Memory B cell (primary cell): ENCODE measurements at regions not wholly inside any gene's neighbourhood (a gene's known extent, or its start where the extent isn't known, plus 50 kb on each side); places are given as distances from the start of the nearest gene placed in this dataset.

Experiments
- ATAC-seq: fragments of 150-1000 bp; cut with Tn5 transposase; 2 replicates; pipeline ENCODE4 v1.10.0; 2021; ENCODE audit warnings: low read depth, mild to moderate bottlenecking, moderate library complexity
- DNase-seq, 2 donors: peaks; one replicate each; pipeline ENCODE4 v3.0.0; 2022; ENCODE audit warnings: low spot score in 2 of 2
- H3K27ac Mint-ChIP-seq: one replicate; pipeline ENCODE4 v1.8.0; 2022; ENCODE audit warnings: mild to moderate bottlenecking, moderate library complexity, mixed read lengths
- H3K27me3 Mint-ChIP-seq: one replicate; pipeline ENCODE4 v1.8.0; 2022; ENCODE audit warnings: mixed read lengths
- H3K36me3 Mint-ChIP-seq: one replicate; pipeline ENCODE4 v1.8.0; 2022; ENCODE audit warnings: mild to moderate bottlenecking, mixed read lengths
- H3K4me1 Mint-ChIP-seq: one replicate; pipeline ENCODE4 v1.8.0; 2022; ENCODE audit warnings: mixed read lengths
- H3K4me3 Mint-ChIP-seq: one replicate; pipeline ENCODE4 v1.8.0; 2022; ENCODE audit warnings: mild to moderate bottlenecking, moderate library complexity, mixed read lengths
- H3K9me3 Mint-ChIP-seq: one replicate; pipeline ENCODE4 v1.8.0; 2022; ENCODE audit warnings: mixed read lengths

DNA sequence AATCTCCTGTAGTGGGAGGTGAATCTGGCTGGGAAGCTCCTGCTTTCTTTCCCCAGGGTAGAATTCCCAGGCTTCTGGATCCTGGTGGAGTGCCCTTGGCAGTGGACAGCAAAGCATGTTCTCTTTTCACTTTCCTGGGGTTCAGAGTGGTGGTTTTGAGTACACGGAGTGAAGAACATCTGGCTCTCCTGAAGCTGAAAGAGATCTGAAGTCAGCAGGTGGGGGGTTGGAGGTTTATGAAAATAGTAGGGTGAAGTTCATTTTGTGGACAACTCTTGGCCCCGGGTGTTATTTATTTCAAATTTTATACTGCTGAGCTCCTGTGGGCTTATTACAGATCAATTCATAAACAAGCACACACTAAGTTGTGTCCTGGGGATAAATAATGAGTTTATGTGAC is 497.3 kb downstream of the KLF5 start:
- Mint-ChIP-seq H3K27ac (no peak overlapping the region), H3K27me3 (no peaks in the 10 kb centered on the region), H3K4me1 (no peaks in the 10 kb centered on the region), H3K4me3 (no peak overlapping the region), H3K36me3 (no peaks in the 10 kb centered on the region), H3K9me3 (no peaks in the 10 kb centered on the region)
- ATAC-seq (no peak), DNase-seq (no peak)

DNA sequence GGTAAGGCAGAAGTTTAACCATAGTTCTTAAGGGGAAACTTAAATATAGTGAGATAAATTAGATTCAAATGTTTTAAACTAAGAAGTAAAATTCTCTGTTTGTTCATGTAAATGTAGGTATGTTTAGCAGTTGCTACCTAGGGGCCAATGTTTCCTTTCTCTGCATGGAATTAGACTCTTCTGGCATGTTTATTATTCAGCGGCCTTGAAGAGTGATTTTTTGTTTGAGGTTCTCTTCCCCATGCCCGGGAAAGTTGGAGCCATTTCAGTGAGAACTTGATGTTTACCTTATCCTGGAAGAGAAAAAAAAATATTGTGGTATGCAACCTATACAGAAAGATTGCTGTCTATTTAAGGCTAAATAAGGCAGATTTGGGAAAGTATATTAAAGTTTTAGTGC is 492.9 kb downstream of the KLF5 start:
- Mint-ChIP-seq H3K9me3 (no peaks in the 10 kb centered on the region), H3K36me3 (no peaks in the 10 kb centered on the region), H3K4me3 (no peak overlapping the region), H3K27me3 (peaks cover 3% of the 10 kb centered on the region), H3K4me1 (no peaks in the 10 kb centered on the region), H3K27ac (no peak overlapping the region)
- no peak for DNase-seq
- no peak for ATAC-seq

DNA sequence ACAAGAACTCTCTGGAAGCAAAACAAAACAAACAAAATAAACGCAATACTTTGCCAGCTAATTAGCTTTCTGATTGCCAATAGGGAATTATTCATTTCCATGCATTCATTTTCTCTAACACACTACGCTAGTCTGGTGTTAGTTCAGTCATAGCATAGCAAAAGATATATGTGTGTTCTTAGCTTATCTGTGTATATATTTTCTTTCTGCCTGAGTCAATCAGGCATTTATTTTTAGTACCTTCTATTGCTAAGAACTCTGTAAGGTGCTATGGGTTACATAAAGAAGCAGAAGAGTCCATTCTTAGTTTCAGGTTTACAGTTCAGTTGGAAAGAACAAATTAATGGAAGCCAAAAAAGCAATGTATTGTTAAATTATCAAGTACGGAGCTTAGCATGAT is 490.9 kb downstream of the KLF5 start:
- no peak for DNase-seq
- H3K4me3 Mint-ChIP-seq = no peak overlapping the region
- no peaks in the 10 kb centered on the region for H3K36me3 Mint-ChIP-seq
- no peak overlapping the region for H3K27ac Mint-ChIP-seq
- peaks cover 5% of the 10 kb centered on the region for H3K27me3 Mint-ChIP-seq
- H3K9me3 Mint-ChIP-seq = no peaks in the 10 kb centered on the region
- no peak for ATAC-seq
- H3K4me1 Mint-ChIP-seq = no peaks in the 10 kb centered on the region

DNA sequence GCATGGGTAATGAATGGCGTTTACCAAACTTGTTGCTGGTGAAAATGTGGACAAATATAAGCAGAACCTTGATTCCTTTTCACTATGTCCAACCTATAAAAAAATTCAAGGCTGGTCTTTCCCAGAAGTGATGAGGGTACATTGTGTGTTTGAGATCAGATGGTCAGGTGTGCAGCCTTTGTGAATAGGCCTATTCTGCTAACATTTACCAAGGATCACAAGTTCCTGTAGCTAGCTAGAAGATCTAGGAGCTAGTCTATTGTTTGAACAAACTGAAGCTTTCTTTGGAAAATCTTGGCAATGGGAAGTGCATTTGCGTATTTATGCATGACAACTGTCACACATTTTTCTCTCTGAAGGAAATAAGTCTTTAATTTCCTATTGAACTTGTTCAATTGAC is 489.6 kb downstream of the KLF5 start:
- Mint-ChIP-seq H3K4me3 (no peak overlapping the region), H3K27me3 (peaks cover 5% of the 10 kb centered on the region), H3K27ac (no peak overlapping the region), H3K4me1 (no peaks in the 10 kb centered on the region), H3K36me3 (no peaks in the 10 kb centered on the region), H3K9me3 (no peaks in the 10 kb centered on the region)
- ATAC-seq (no peak), DNase-seq (no peak)

DNA sequence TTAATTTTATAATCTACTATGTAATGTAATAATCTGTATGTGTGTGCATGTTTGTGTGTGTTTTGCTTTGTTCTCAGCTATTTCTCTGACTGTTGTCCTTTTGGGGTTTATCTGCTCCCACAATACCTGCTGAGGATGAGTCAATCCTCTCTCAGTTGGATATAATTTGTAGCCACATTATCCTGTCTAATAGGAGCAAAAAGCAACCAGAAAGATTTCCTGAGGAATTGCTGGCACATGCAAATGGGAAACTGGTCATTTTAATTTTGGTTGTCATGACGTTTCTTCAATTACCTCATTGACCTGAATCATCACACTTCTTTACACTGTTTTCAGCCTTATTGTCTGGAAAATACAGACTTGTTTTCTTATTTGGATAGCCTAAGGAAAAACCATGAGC is 488.4 kb downstream of the KLF5 start:
- Mint-ChIP-seq H3K4me1 (no peaks in the 10 kb centered on the region), H3K27ac (no peak overlapping the region), H3K36me3 (no peaks in the 10 kb centered on the region), H3K9me3 (no peaks in the 10 kb centered on the region), H3K4me3 (no peak overlapping the region), H3K27me3 (peaks cover 5% of the 10 kb centered on the region)
- ATAC-seq (no peak), DNase-seq (no peak)

DNA sequence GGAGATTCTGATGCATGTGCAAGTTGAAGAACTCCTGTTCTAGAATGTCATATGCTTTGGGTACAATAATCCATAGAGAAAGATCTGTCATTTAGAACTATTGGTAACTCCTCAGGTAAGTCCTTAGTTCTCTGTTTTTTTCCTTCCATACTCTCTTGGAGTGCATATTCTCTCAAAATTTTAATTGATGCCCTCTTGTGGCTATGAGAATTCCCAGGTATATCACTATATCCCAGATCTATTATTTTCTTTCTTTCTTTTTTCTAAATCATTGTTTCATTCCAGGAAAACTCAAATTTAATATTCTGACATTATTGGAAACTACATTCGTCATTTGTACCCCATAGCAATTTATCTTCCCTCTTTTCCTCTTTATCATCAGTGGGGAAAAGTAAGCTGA is 485.4 kb downstream of the KLF5 start:
- peaks cover 3% of the 10 kb centered on the region for H3K27me3 Mint-ChIP-seq
- no peaks in the 10 kb centered on the region for H3K9me3 Mint-ChIP-seq
- ATAC-seq (no peak), DNase-seq (no peak)
- H3K4me3 Mint-ChIP-seq = no peak overlapping the region
- no peaks in the 10 kb centered on the region for H3K36me3 Mint-ChIP-seq
- no peak overlapping the region for H3K27ac Mint-ChIP-seq
- H3K4me1 Mint-ChIP-seq = no peaks in the 10 kb centered on the region

DNA sequence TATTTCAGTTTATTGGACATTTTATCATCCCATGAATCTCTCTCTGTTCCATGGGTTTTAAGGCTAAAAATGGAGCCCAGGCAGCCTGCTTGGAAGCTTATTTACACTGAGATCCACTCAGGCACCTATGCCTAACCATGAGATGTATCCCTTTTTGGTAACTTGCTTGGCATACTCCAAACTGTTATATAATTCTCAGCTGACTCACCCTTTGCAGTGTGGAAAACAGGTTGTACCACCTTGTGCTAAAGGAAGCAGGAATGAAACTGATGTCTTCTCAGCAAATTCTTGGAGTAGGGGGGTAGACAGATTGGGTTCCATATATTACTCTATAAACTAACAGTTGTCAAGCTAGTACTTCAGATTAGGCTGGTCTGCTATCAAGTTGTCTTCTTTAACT is 483.6 kb downstream of the KLF5 start:
- H3K27ac Mint-ChIP-seq = no peak overlapping the region
- no peaks in the 10 kb centered on the region for H3K36me3 Mint-ChIP-seq
- no peak overlapping the region for H3K4me3 Mint-ChIP-seq
- no peaks in the 10 kb centered on the region for H3K9me3 Mint-ChIP-seq
- no peaks in the 10 kb centered on the region for H3K4me1 Mint-ChIP-seq
- H3K27me3 Mint-ChIP-seq = peaks cover 3% of the 10 kb centered on the region
- DNase-seq = no peak
- ATAC-seq = no peak

DNA sequence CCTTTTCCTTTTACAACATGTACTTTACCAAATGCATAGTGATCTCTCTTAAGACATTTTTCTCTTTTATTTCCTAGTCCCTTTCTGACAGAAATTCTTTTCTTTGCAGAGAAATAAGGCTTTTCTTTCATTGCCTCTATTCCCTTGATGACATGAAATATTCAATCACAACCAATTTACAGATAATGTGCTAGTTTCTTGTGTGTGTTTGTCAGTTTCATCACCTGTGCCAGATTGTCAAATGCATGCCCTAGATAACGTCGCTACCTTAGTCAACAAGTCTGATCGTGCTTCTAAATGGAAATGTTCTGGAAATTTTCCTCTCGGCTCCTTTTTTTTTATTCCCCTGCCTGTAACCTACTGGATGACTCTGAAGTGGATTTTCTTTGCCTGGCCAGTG is 478.1 kb downstream of the KLF5 start:
- Mint-ChIP-seq H3K27me3 (peaks cover 2% of the 10 kb centered on the region), H3K27ac (no peak overlapping the region), H3K9me3 (peaks cover 4% of the 10 kb centered on the region), H3K36me3 (no peaks in the 10 kb centered on the region), H3K4me3 (no peak overlapping the region), H3K4me1 (no peaks in the 10 kb centered on the region)
- DNase-seq (no peak), ATAC-seq (no peak)

DNA sequence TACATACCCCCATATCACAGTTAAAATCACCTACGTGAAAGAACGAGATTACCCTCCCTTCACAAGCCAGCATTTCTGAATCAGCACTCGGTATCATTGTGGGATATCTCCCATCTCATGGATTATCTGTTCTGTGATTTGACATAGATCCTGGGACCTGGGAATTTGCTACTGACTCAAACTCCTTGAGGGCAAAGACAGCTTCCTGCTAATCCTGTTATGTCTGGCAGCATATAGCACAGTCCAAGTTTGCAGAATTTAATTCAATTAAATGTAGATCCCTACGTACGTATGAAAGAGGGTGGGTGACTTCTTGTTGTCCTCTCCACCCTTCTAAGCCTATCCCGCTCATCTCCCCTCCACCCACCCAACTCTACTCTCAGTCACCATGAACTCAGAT is 476.5 kb downstream of the KLF5 start:
- no peak for DNase-seq
- Mint-ChIP-seq H3K27me3 (peaks cover 2% of the 10 kb centered on the region), H3K4me1 (no peaks in the 10 kb centered on the region), H3K36me3 (no peaks in the 10 kb centered on the region), H3K27ac (no peak overlapping the region), H3K9me3 (peaks cover 4% of the 10 kb centered on the region), H3K4me3 (no peak overlapping the region)
- no peak for ATAC-seq

DNA sequence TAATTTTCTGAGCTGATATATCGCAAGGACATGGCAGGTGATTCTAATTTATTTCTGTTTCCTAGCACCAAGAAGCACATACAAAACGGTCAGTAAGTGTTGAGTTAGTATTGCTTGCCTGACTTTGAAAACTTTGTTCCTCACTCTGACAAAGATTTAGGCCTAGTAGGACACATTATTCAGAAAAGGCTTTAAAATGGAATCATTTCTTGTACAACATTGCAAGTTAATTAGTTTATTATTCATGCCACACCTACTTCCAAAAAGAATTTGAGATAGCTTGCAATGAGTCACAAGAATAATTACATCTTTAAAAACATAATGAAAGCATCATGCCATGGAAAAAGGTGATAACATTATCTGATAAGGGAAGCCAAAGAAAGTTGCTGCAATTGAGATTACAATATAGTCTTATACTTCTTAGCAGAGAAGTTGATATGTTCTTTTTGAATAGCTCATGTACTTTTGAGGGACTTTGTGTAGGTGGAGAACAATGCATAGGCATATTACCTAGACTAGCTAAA is 474.2 kb downstream of the KLF5 start:
- Mint-ChIP-seq H3K4me1 (no peaks in the 10 kb centered on the region), H3K36me3 (no peaks in the 10 kb centered on the region), H3K27me3 (peaks cover 2% of the 10 kb centered on the region), H3K9me3 (peaks cover 9% of the 10 kb centered on the region), H3K4me3 (no peak overlapping the region), H3K27ac (no peak overlapping the region)
- ATAC-seq = no peak
- DNase-seq = no peak

DNA sequence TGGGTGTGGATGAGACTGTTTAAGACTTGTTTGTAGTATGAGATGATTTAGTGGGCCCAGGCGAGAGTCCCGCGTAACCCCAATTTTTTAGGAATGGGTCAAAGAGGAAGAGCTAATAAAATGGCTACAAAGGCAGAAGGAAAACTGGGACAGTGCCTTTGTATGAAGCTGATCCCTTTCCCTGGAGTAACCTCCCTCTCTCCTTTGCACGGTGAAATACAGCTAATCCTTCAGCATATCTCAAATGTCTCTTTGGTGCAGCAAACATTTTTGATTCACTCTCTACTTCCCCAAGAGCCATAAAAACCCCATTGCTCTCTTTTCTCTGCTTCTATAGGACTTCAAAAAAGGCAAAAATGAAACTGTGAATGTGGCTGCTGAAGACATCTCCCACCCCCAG is 473.8 kb downstream of the KLF5 start:
- no peak overlapping the region for H3K4me3 Mint-ChIP-seq
- peaks cover 2% of the 10 kb centered on the region for H3K27me3 Mint-ChIP-seq
- H3K36me3 Mint-ChIP-seq = no peaks in the 10 kb centered on the region
- DNase-seq (no peak), ATAC-seq (no peak)
- H3K27ac Mint-ChIP-seq = no peak overlapping the region
- no peaks in the 10 kb centered on the region for H3K4me1 Mint-ChIP-seq
- H3K9me3 Mint-ChIP-seq = peaks cover 9% of the 10 kb centered on the region

DNA sequence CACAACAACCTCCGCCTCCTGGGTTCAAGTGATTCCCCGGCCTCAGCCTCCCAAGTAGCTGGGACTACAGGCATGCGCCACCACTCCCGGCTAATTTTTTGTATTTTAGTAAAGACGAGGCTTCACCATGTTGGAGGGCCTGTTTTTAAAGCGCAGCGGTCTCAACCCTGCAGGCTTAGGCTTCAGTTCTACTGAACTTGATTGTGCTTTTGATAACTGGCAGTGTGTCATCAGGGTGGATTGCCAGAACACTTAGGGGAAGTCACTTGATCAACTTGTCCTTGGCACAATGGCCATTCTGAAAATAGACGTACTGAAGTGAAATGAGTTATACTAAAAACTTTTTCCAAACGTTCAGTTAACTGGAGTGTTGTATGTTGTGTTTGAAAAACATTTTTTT is 472.2 kb downstream of the KLF5 start:
- Mint-ChIP-seq H3K4me3 (no peak overlapping the region), H3K9me3 (peaks cover 9% of the 10 kb centered on the region), H3K4me1 (no peaks in the 10 kb centered on the region), H3K27me3 (peaks cover 2% of the 10 kb centered on the region), H3K36me3 (no peaks in the 10 kb centered on the region), H3K27ac (no peak overlapping the region)
- DNase-seq (no peak), ATAC-seq (no peak)

DNA sequence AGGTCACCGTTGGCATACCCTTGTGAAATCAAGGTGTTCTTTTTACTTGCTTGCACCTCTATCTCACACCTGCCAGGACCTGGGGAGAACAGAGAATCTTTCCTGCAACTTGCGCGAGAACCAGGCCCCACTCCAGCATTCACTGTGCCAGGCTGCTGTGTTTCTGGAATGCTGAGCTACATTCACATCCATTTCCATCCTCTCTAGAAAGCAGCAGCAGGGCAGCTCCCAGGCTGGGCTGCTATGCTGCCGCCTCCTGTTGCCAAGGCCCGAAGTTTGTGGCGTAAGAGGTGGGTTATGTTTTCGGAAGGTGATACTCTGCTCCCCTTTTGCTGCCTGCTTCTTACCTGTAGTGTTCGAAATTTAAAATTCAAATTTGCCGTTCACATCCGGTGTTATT is 464.1 kb downstream of the KLF5 start:
- Mint-ChIP-seq H3K27me3 (no peaks in the 10 kb centered on the region), H3K27ac (no peak overlapping the region), H3K4me3 (no peak overlapping the region), H3K4me1 (no peaks in the 10 kb centered on the region), H3K9me3 (no peaks in the 10 kb centered on the region), H3K36me3 (no peaks in the 10 kb centered on the region)
- ATAC-seq (no peak), DNase-seq (no peak)

DNA sequence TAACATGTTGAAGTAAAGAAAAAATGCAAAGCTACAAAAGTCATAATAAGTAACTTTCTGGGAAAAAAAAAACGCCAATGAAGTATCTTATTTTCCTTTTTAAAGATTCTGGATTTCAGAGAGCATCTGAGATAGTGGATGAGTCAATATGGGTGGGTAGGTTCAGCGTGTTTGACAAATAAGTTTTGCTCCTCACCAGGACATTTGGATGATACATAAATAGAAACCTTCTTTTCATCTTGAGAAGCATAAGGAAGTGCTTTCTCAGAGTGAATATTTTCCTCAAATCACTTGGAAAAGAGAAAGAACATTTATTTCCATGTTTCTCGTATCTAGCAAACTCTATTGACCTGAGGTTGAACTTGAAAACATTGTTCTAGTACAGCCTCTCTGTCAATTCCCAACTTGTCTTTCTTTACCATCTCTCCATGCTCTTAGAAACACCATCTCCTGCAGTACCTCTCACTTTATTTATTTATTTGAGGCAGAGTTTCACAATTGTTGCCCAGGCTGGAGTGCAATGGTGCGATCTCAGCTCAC is 463.2 kb downstream of the KLF5 start:
- Mint-ChIP-seq H3K27ac (no peak overlapping the region), H3K4me3 (no peak overlapping the region), H3K9me3 (no peaks in the 10 kb centered on the region), H3K27me3 (no peaks in the 10 kb centered on the region), H3K4me1 (no peaks in the 10 kb centered on the region), H3K36me3 (no peaks in the 10 kb centered on the region)
- DNase-seq (no peak), ATAC-seq (no peak)

DNA sequence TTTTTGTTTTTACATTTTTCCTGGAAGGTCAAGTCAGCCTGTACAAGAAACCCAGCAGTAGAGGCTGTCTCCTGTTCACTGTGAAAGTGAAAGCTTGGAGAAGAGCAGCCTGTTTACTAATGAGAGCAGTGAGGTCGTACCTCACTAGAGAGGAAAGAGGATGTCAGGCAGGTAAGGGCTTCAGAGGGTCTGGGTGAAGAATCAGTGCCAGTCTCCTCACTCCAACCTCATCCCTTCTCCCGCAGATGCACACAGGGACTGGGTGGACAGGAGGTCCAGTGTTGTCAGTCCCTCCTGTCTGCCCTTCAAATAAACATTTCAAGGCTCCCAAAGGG is 462.5 kb downstream of the KLF5 start:
- H3K4me3 Mint-ChIP-seq = no peak overlapping the region
- DNase-seq = no peak
- H3K27me3 Mint-ChIP-seq = no peaks in the 10 kb centered on the region
- H3K36me3 Mint-ChIP-seq = no peaks in the 10 kb centered on the region
- H3K9me3 Mint-ChIP-seq = no peaks in the 10 kb centered on the region
- no peak overlapping the region for H3K27ac Mint-ChIP-seq
- ATAC-seq = no peak
- H3K4me1 Mint-ChIP-seq = no peaks in the 10 kb centered on the region
